HEK293 (cell line): ENCODE measurements at regions not wholly inside any gene's neighbourhood (a gene's known extent, or its start where the extent isn't known, plus 50 kb on each side); places are given as distances from the start of the nearest gene placed in this dataset.

Source experiments
- CTCF ChIA-PET: fragments of 350-600 bp; formaldehyde crosslinking; extraction: SDS; loops from one replicate; lab custom pipeline; 2021; ENCODE audit warnings: antibody characterized with exemption; lab: Yijun Ruan, JAX
- POLR2A ChIA-PET: fragments of 300-600 bp; formaldehyde crosslinking; extraction: SDS; loops from one replicate; lab custom pipeline; 2020; ENCODE audit warnings: antibody characterized with exemption, inconsistent platforms; lab: Yijun Ruan, JAX
- H3K27ac ChIP-seq: fragments of 200-500 bp; sonication (Bioruptor generic); 2 replicates; pipeline ENCODE4 v1.5.1; 2014; ENCODE audit warnings: low read depth, low read length, control low read depth, inconsistent platforms; ENCODE audit errors: extremely low read depth
- H3K36me3 ChIP-seq, 2 experiments: fragments of 200-500 bp in 1 of 2; sonication (Bioruptor generic) in 1 of 2; 1 replicate in 1 of 2; 2 replicates in 1 of 2; pipeline ENCODE4 v1.5.1; 2014 to 2017; ENCODE audit warnings: inconsistent platforms in 2 of 2, low read length in 2 of 2; ENCODE audit not compliant: control insufficient read depth in 2 of 2, insufficient read depth in 1 of 2
- H3K4me1 ChIP-seq: fragments of 200-500 bp; sonication (Bioruptor generic); 2 replicates; pipeline ENCODE4 v1.5.1; 2014; ENCODE audit warnings: mild to moderate bottlenecking, low read length, inconsistent platforms; ENCODE audit not compliant: control insufficient read depth, insufficient read depth
- H3K4me3 ChIP-seq: 2 replicates; pipeline ENCODE4 v1.5.1; 2011; ENCODE audit warnings: low read depth, mild to moderate bottlenecking, control low read depth, low read length, moderate library complexity
- H3K9me3 ChIP-seq: fragments of 200-500 bp; sonication (Bioruptor generic); 2 replicates; pipeline ENCODE4 v1.5.1; 2014; ENCODE audit warnings: low read depth, low read length, inconsistent platforms; ENCODE audit not compliant: control insufficient read depth, insufficient read depth
- GLI4 ChIP-seq: fragments of 450-650 bp; formaldehyde crosslinking; IDR thresholded peaks from 2 replicates; pipeline ENCODE4 v1.5.1; 2016; ENCODE audit warnings: missing biosample characterization, missing genetic modification characterization
- HOXC10 ChIP-seq: sonication (generic); formaldehyde crosslinking; IDR thresholded peaks from 2 replicates; pipeline ENCODE4 v1.8.1; 2023; ENCODE audit warnings: mild to moderate bottlenecking, missing genetic modification reagents
- KLF10 ChIP-seq: fragments of 450-650 bp; IDR thresholded peaks from 2 replicates; pipeline ENCODE4 v1.5.1; 2018; ENCODE audit warnings: missing biosample characterization, mild to moderate bottlenecking, missing genetic modification characterization
- KLF16 ChIP-seq: fragments of 450-650 bp; formaldehyde crosslinking; IDR thresholded peaks from 2 replicates; pipeline ENCODE4 v1.5.1; 2017; ENCODE audit warnings: missing biosample characterization, missing genetic modification characterization
- KLF8 ChIP-seq: fragments of 450-650 bp; formaldehyde crosslinking; IDR thresholded peaks from 2 replicates; pipeline ENCODE4 v1.5.1; 2016; ENCODE audit warnings: missing biosample characterization, missing genetic modification characterization
- ZBTB17 ChIP-seq: fragments of 450-650 bp; formaldehyde crosslinking; IDR thresholded peaks from 2 replicates; pipeline ENCODE4 v1.5.1; 2016; ENCODE audit warnings: missing biosample characterization, missing genetic modification characterization
- ZFP41 ChIP-seq: fragments of 450-650 bp; formaldehyde crosslinking; IDR thresholded peaks from 2 replicates; pipeline ENCODE4 v1.5.1; 2016; ENCODE audit warnings: missing biosample characterization, missing genetic modification characterization, borderline replicate concordance
- ZNF121 ChIP-seq: fragments of 450-650 bp; formaldehyde crosslinking; IDR thresholded peaks from 2 replicates; pipeline ENCODE4 v1.5.1; 2016; ENCODE audit warnings: missing biosample characterization, missing genetic modification characterization
- ZNF133 ChIP-seq: fragments of 450-650 bp; formaldehyde crosslinking; IDR thresholded peaks from 2 replicates; pipeline ENCODE4 v1.5.1; 2016; ENCODE audit warnings: missing biosample characterization, missing genetic modification characterization
- ZNF184 ChIP-seq: fragments of 450-650 bp; IDR thresholded peaks from 2 replicates; pipeline ENCODE4 v1.5.1; 2018; ENCODE audit warnings: missing biosample characterization, mild to moderate bottlenecking, missing genetic modification characterization
- ZNF324 ChIP-seq: fragments of 450-650 bp; formaldehyde crosslinking; IDR thresholded peaks from 2 replicates; pipeline ENCODE4 v1.5.1; 2016; ENCODE audit warnings: missing biosample characterization, missing genetic modification characterization
- ZNF341 ChIP-seq: fragments of 450-650 bp; formaldehyde crosslinking; IDR thresholded peaks from 2 replicates; pipeline ENCODE4; 2016; ENCODE audit warnings: low read depth, missing biosample characterization, missing genetic modification characterization
- ZNF394 ChIP-seq: fragments of 450-650 bp; formaldehyde crosslinking; IDR thresholded peaks from 2 replicates; pipeline ENCODE4 v1.5.1; 2016; ENCODE audit warnings: missing biosample characterization, missing genetic modification characterization, mild to moderate bottlenecking, moderate library complexity, borderline replicate concordance
- ZNF518A ChIP-seq: fragments of 450-650 bp; formaldehyde crosslinking; conservative IDR thresholded peaks from 2 replicates; pipeline ENCODE4 v1.5.1; 2016; ENCODE audit warnings: low read depth, missing biosample characterization, missing genetic modification characterization
- ZNF544 ChIP-seq: fragments of 450-650 bp; formaldehyde crosslinking; IDR thresholded peaks from 2 replicates; pipeline ENCODE4 v1.5.0; 2017; ENCODE audit warnings: missing biosample characterization, missing genetic modification characterization
- ZNF626 ChIP-seq: fragments of 450-650 bp; sonication (Bioruptor Pico); formaldehyde crosslinking; IDR thresholded peaks from 2 replicates; pipeline ENCODE4 v1.5.1; 2018; ENCODE audit warnings: missing biosample characterization, missing genetic modification characterization, inconsistent platforms
- ZNF670 ChIP-seq: fragments of 450-650 bp; formaldehyde crosslinking; IDR thresholded peaks from 2 replicates; pipeline ENCODE4 v1.5.1; 2016; ENCODE audit warnings: missing biosample characterization, missing genetic modification characterization, low read depth
- TF ChIP-seq, protein P1 (sequence below): fragments of 450-650 bp; formaldehyde crosslinking; IDR thresholded peaks from 2 replicates; pipeline ENCODE4 v1.5.1; 2017; ENCODE audit warnings: missing biosample characterization, missing genetic modification characterization
- TF ChIP-seq, protein P2 (sequence below): fragments of 450-650 bp; formaldehyde crosslinking; IDR thresholded peaks from 2 replicates; pipeline ENCODE4 v1.5.1; 2016; ENCODE audit warnings: missing biosample characterization, missing genetic modification characterization

DNA sequence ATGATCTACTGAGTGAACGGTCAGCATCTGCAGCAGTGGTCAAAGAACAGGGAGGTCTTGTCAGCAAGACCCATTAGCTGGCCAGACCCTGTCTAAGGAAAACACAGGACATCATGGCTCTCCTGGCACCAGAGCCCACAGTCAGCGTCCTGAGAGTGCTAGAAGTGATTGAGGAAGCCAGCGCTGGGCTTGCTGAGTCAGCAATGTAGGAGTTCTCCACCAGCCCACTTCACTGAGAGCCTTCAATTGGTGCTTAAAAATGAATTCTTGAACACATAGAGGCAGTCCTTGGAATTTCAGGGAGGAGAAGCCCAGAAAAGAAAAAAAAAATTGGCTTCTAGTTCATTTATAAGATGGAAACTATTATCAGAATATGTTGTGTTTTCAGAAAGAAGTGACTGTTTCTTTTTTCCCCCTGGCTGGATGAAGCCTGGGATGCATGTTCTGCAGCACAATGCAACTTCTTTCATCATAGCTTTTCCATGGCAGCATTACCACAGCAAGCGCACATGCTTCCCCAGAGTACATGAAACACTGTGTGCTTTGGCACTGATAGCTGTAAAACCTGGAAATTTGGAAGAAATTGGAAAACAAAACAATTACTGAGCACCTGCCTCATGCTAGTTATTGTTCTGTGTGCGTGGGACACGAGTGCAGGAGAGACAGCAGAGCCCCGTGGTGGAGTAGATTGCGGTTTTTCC is 899.9 kb downstream of the C6orf118 start (continued):
- TF ChIP-seq ZNF324 (tag by site-specific recombination) (no peak), ZNF518A (no peak), GLI4 (tag by site-specific recombination) (no peak), ZNF184 (tag by site-specific recombination) (no peak)

DNA sequence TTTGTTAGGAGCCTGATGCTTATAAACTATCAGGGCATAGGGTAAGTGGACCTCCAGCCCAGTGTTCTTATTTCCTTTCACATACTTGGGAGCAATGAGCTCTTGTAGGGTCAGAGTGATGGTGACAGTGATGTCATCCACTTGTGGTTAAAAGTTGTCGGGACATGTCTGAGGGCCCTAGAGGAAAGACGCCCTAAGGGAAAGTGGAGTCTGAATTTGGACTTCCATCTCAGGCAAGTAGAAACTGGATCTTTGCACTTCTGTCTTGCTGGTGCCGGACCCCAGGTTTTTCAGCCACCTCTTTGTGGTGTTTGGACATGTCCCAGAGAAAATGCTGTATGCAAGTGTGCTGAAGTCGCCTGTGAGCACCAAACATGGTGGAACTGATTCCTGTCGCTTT is 900.5 kb downstream of the C6orf118 start:
- Histone ChIP-seq H3K9me3 (no peaks in the 10 kb centered on the region), H3K4me1 (no peaks in the 10 kb centered on the region), H3K36me3 (no peaks in the 10 kb centered on the region), H3K27ac (no peak overlapping the region), H3K4me3 (no peak overlapping the region)
- CTCF ChIA-PET = no interaction called here
- TF ChIP-seq ZNF626 (no peak), ZNF670 (no peak), ZNF341 (tag by site-specific recombination) (no peak), KLF8 (no peak), ZNF121 (tag by site-specific recombination) (no peak), KLF10 (tag by site-specific recombination) (no peak), ZNF544 (tag by site-specific recombination) (no peak)
- POLR2A ChIA-PET = no interaction called here

- H3K4me1 ChIP-seq = no peaks in the 10 kb centered on the region
- TF ChIP-seq ZNF133 (tag by site-specific recombination) (no peak), ZNF394 (no peak), ZFP41 (tag by site-specific recombination) (no peak), ZBTB17 (no peak), HOXC10 (CRISPR knock-in tag) (no peak), KLF16 (tag by site-specific recombination) (no peak)
- TF ChIP-seq, protein P1, sequence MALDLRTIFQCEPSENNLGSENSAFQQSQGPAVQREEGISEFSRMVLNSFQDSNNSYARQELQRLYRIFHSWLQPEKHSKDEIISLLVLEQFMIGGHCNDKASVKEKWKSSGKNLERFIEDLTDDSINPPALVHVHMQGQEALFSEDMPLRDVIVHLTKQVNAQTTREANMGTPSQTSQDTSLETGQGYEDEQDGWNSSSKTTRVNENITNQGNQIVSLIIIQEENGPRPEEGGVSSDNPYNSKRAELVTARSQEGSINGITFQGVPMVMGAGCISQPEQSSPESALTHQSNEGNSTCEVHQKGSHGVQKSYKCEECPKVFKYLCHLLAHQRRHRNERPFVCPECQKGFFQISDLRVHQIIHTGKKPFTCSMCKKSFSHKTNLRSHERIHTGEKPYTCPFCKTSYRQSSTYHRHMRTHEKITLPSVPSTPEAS (tag by site-specific recombination) = no peak
- TF ChIP-seq, protein P2, sequence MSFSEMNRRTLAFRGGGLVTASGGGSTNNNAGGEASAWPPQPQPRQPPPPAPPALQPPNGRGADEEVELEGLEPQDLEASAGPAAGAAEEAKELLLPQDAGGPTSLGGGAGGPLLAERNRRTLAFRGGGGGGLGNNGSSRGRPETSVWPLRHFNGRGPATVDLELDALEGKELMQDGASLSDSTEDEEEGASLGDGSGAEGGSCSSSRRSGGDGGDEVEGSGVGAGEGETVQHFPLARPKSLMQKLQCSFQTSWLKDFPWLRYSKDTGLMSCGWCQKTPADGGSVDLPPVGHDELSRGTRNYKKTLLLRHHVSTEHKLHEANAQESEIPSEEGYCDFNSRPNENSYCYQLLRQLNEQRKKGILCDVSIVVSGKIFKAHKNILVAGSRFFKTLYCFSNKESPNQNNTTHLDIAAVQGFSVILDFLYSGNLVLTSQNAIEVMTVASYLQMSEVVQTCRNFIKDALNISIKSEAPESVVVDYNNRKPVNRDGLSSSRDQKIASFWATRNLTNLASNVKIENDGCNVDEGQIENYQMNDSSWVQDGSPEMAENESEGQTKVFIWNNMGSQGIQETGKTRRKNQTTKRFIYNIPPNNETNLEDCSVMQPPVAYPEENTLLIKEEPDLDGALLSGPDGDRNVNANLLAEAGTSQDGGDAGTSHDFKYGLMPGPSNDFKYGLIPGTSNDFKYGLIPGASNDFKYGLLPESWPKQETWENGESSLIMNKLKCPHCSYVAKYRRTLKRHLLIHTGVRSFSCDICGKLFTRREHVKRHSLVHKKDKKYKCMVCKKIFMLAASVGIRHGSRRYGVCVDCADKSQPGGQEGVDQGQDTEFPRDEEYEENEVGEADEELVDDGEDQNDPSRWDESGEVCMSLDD (tag by site-specific recombination) = no peak
- H3K27ac ChIP-seq = no peak overlapping the region
- no peaks in the 10 kb centered on the region for H3K9me3 ChIP-seq
- no peak overlapping the region for H3K4me3 ChIP-seq
- ChIA-PET POLR2A (no interaction called here), CTCF (interaction anchor here (0.7 kb wide), 1 partner anchor 817 kb away, joined by 3 read pairs; no protein-coding TSS in a partner anchor)
- no peaks in the 10 kb centered on the region for H3K36me3 ChIP-seq
Measured at GRCh38 chr6:164404812-164405488, 904.5 kb downstream of the C6orf118 start.
